PC-3 (cell line): ENCODE measurements at regions not wholly inside any gene's neighbourhood (a gene's known extent, or its start where the extent isn't known, plus 50 kb on each side); places are given as distances from the start of the nearest gene placed in this dataset.

Experiments used
- ATAC-seq: fragments of 200-7000 bp; cut with Tn5 transposase; 2 replicates; pipeline ENCODE4 v1.9.1; 2020; ENCODE audit warnings: mild to moderate bottlenecking, moderate library complexity
- BruUV-seq: library from RNA; stranded (reverse); fragments of 400-500 nt; replicated peaks from 2 replicates; lab custom pipeline; 2021; lab: Mats Ljungman, UMichigan
- CTCF ChIA-PET: fragments of 300-600 bp; sonication (Branson Sonifier 250); formaldehyde crosslinking; loops from one replicate; lab custom pipeline; 2022; ENCODE audit warnings: antibody characterized with exemption; lab: Charles Lee
- POLR2A ChIA-PET: fragments of 300-600 bp; sonication (Branson Sonifier 250); formaldehyde crosslinking; loops from one replicate; lab custom pipeline; 2022; ENCODE audit warnings: antibody characterized with exemption; ENCODE audit not compliant: unreplicated experiment; lab: Charles Lee
- DNase-seq: peaks from one replicate; pipeline ENCODE4 v3.0.0-alpha.2; 2015
- H2AFZ ChIP-seq: fragments of 300-600 bp; sonication (generic); 2 replicates; pipeline ENCODE4 v1.6.0; 2016; ENCODE audit warnings: antibody characterized with exemption, low read length
- H3F3A ChIP-seq: fragments of 300-600 bp; sonication (generic); one replicate; pipeline ENCODE4 v1.6.0; 2017; ENCODE audit warnings: antibody characterized with exemption, low read length, control low read depth, mild to moderate bottlenecking; ENCODE audit not compliant: unreplicated experiment
- H3K27ac ChIP-seq: fragments of 300-600 bp; sonication (generic); 2 replicates; pipeline ENCODE4 v1.5.1; 2016; ENCODE audit warnings: mild to moderate bottlenecking, low read length
- H3K27me3 ChIP-seq: fragments of 300-600 bp; sonication (generic); 2 replicates; pipeline ENCODE4 v1.6.1; 2016; ENCODE audit warnings: low read length, mixed read lengths
- H3K36me3 ChIP-seq: fragments of 300-600 bp; sonication (generic); 2 replicates; pipeline ENCODE4 v1.6.1; 2016; ENCODE audit warnings: low read depth, mixed run types, low read length, mixed read lengths
- H3K4me1 ChIP-seq: fragments of 300-600 bp; sonication (generic); 2 replicates; pipeline ENCODE4 v1.5.1; 2016; ENCODE audit warnings: low read length; ENCODE audit not compliant: insufficient read depth
- H3K4me2 ChIP-seq: fragments of 300-600 bp; sonication (generic); 2 replicates; pipeline ENCODE4 v1.6.0; 2016; ENCODE audit warnings: low read length
- H3K4me3 ChIP-seq: fragments of 300-600 bp; sonication (generic); 2 replicates; pipeline ENCODE4 v1.5.1; 2016; ENCODE audit warnings: mild to moderate bottlenecking, low read length, mixed read lengths
- H3K79me2 ChIP-seq: fragments of 300-600 bp; sonication (generic); 2 replicates; pipeline ENCODE4 v1.6.1; 2017; ENCODE audit warnings: low read length, mixed read lengths
- H3K9ac ChIP-seq: fragments of 300-600 bp; sonication (generic); 2 replicates; pipeline ENCODE4 v1.6.0; 2016; ENCODE audit warnings: mild to moderate bottlenecking, low read length
- H3K9me2 ChIP-seq: fragments of 300-600 bp; sonication (generic); replicated peaks from 2 replicates; pipeline ENCODE4 v1.6.1; 2016; ENCODE audit warnings: mixed run types, low read length, mixed read lengths
- H3K9me3 ChIP-seq: fragments of 300-600 bp; sonication (generic); 2 replicates; pipeline ENCODE4 v1.6.1; 2016; ENCODE audit warnings: low read length, mixed read lengths
- H4K20me1 ChIP-seq: fragments of 300-600 bp; sonication (generic); 2 replicates; pipeline ENCODE4 v1.6.1; 2016; ENCODE audit warnings: low read length, mixed read lengths
- EZH2 ChIP-seq: fragments of 300-600 bp; sonication (generic); IDR thresholded peaks from one replicate; pipeline ENCODE4 v1.6.1; 2017; ENCODE audit warnings: antibody characterized with exemption, mild to moderate bottlenecking, low read length; ENCODE audit not compliant: unreplicated experiment
- EZH2phosphoT487 ChIP-seq: fragments of 300-600 bp; sonication (generic); IDR thresholded peaks from 2 replicates; pipeline ENCODE4 v1.6.1; 2018; ENCODE audit warnings: mild to moderate bottlenecking, antibody characterized with exemption, low read length, borderline replicate concordance
- intact Hi-C: fragments of 100-400 bp; cut with micrococcal nuclease; formaldehyde crosslinking; loops from 2 replicates; pipeline ENCODE4 v1.9.0; 2023
- TF ChIP-seq, protein P1 (sequence below): fragments of 300-600 bp; sonication (generic); conservative IDR thresholded peaks from 2 replicates; pipeline ENCODE4 v1.5.1; 2017; ENCODE audit warnings: antibody characterized with exemption, low read depth, mild to moderate bottlenecking, low read length

- no peak overlapping the region for H3K4me2 ChIP-seq
- no peaks in the 10 kb centered on the region for H3F3A ChIP-seq
- no peak for DNase-seq
- H3K9ac ChIP-seq, result no peak overlapping the region
- H2AFZ ChIP-seq, result no peak overlapping the region
- POLR2A ChIA-PET, result no interaction called here
- H3K9me3 ChIP-seq, result no peaks in the 10 kb centered on the region
- H3K4me1 ChIP-seq, result no peaks in the 10 kb centered on the region
- H3K9me2 ChIP-seq, result no peaks in the 10 kb centered on the region
- BruUV-seq, result no TSS peak
- H3K4me3 ChIP-seq, result no peak overlapping the region
- no peaks in the 10 kb centered on the region for H3K79me2 ChIP-seq
- TF ChIP-seq EZH2phosphoT487, result no peak
- TF ChIP-seq, protein P1, sequence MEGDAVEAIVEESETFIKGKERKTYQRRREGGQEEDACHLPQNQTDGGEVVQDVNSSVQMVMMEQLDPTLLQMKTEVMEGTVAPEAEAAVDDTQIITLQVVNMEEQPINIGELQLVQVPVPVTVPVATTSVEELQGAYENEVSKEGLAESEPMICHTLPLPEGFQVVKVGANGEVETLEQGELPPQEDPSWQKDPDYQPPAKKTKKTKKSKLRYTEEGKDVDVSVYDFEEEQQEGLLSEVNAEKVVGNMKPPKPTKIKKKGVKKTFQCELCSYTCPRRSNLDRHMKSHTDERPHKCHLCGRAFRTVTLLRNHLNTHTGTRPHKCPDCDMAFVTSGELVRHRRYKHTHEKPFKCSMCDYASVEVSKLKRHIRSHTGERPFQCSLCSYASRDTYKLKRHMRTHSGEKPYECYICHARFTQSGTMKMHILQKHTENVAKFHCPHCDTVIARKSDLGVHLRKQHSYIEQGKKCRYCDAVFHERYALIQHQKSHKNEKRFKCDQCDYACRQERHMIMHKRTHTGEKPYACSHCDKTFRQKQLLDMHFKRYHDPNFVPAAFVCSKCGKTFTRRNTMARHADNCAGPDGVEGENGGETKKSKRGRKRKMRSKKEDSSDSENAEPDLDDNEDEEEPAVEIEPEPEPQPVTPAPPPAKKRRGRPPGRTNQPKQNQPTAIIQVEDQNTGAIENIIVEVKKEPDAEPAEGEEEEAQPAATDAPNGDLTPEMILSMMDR, result no peak
- no peak for TF ChIP-seq EZH2
- no peak overlapping the region for H3K27ac ChIP-seq
- H3K36me3 ChIP-seq, result no peaks in the 10 kb centered on the region
- intact Hi-C loops, result no loop called here
- no peak for ATAC-seq
- CTCF ChIA-PET, result no interaction called here
- no peaks in the 10 kb centered on the region for H3K27me3 ChIP-seq
- H4K20me1 ChIP-seq, result no peaks in the 10 kb centered on the region
Observed at GRCh38 chr4:11131491-11131890, 297.2 kb downstream of the HS3ST1 start.

DNA sequence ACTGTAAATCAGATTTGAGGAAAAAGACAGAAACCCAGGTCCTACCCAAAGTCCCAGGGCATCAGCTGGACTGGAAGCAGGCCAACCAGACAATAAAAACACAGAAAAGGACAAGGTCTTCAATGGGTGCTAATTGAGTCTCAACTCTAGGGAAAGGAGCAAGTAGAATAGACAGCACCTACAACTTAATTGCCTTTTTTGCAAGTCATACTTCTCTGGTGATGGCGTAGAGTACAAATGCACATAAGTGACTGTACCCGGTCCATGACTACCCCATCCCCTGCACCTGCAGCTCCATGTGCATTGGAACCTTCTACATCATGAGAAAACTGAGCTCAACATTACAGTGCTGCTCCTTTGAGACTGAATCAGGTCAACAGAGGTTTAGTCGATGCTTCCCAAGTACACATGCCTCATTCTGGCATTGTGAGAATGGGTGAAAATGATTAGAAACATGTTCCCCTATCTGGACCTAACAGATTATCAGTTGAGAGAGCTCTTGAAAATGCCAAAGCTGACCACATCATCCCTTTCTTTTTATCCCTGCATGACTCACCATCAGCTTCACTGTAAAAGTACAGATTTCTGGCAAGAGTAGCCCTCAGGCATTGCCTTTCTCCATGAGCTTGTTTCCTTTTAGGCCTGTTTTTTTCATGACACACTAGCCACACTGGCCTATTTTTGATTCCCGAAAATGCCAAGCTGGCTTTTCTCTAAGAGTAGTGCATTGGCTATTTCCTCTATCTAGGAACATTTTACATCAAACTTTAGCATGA lies 298.3 kb downstream of the HS3ST1 start:
- Histone ChIP-seq H3K4me3 (no peak overlapping the region), H3K9ac (no peak overlapping the region), H3K9me3 (no peaks in the 10 kb centered on the region), H3F3A (no peaks in the 10 kb centered on the region), H3K27me3 (no peaks in the 10 kb centered on the region), H3K9me2 (no peaks in the 10 kb centered on the region), H3K4me1 (no peaks in the 10 kb centered on the region), H3K27ac (peak overlapping the region; percentile 43; the same call in 1 of the 2 replicates), H3K4me2 (no peak overlapping the region), H4K20me1 (no peaks in the 10 kb centered on the region), H3K79me2 (no peaks in the 10 kb centered on the region), H2AFZ (no peak overlapping the region), H3K36me3 (no peaks in the 10 kb centered on the region)
- intact Hi-C loops, result no loop called here
- CTCF ChIA-PET, result no interaction called here
- TF ChIP-seq, protein P1, result no peak
- TF ChIP-seq EZH2phosphoT487 (no peak), EZH2 (no peak)
- no peak for ATAC-seq
- BruUV-seq, result no TSS peak
- DNase-seq, result peak; percentile 51
- POLR2A ChIA-PET, result interaction anchor here (0.5 kb wide), 1 partner anchor 358 kb away, joined by 3 read pairs; no protein-coding TSS in a partner anchor

- Histone ChIP-seq H3K9ac (no peak overlapping the region), H3K27me3 (no peaks in the 10 kb centered on the region), H2AFZ (no peak overlapping the region), H3K4me3 (no peak overlapping the region), H3K27ac (no peak overlapping the region), H3K4me2 (no peak overlapping the region), H3K4me1 (no peaks in the 10 kb centered on the region), H3K9me3 (no peaks in the 10 kb centered on the region), H3K79me2 (no peaks in the 10 kb centered on the region), H3K36me3 (no peaks in the 10 kb centered on the region), H4K20me1 (no peaks in the 10 kb centered on the region), H3F3A (no peaks in the 10 kb centered on the region), H3K9me2 (no peaks in the 10 kb centered on the region)
- no peak for DNase-seq
- CTCF ChIA-PET, result no interaction called here
- BruUV-seq, result no TSS peak
- POLR2A ChIA-PET, result no interaction called here
- no peak for ATAC-seq
- intact Hi-C loops, result no loop called here
- TF ChIP-seq, protein P1, result no peak
- TF ChIP-seq EZH2phosphoT487 (no peak), EZH2 (no peak)
Observed at GRCh38 chr4:11120435-11120834, 308.3 kb downstream of the HS3ST1 start.
